Stimulated activated CD8-positive, alpha-beta memory T cell treated with anti-CD3 and anti-CD28 coated beads, Interleukin-7, amount 100 ng/mL, for 1 hour (primary cell): ENCODE measurements at regions not wholly inside any gene's neighbourhood (a gene's known extent, or its start where the extent isn't known, plus 50 kb on each side); places are given as distances from the start of the nearest gene placed in this dataset.

ENCODE experiments used
- DNase-seq, 2 donors: peaks; one replicate each; pipeline ENCODE4 v3.0.0-alpha.2; 2020; ENCODE audit warnings: low read depth in 2 of 2

DNA sequence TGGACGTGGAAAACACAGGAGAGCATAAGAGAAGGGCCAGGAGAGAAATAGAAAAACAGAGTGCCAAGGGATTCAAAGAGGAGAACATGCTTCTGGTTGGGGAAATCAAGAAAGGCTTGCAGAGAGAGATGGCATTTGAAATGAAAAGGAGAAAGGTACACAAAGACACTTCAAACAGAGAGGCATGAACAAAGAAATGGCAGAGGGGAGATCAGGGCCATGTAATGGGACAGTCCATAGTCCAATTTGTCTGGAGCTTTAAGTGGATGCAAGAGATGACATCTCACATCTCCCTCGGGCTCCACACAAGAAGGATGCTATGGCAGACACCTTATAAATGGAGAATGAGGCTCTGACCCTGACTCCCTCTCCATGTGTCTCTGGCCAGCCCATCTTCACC, 331.1 kb downstream of the MLLT3 start:
- no peak for DNase-seq

DNA sequence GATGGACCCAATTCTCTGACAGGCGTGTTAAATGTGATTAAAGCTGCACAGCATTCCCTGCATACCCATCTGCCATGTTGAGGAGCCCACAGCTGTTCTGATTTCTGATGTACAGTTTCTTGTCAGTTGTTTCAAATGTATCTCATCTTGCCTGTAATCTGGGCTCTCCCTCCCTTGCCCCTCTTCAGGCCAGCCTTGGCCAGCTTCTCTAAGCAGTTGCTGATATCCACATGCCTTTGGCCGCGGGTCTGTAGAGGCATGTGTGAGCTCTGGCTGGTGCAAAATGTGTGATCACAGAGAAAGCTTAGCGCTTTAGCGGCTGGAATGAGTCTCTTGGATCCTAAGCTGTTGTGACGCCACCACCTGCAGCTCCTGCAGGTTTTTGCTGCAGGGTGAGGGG, 332.0 kb downstream of the MLLT3 start:
- no peak for DNase-seq

GRCh38 chr9:20289423-20290010, 332.8 kb downstream of the MLLT3 start:
- DNase-seq = no peak

GRCh38 chr9:20286969-20287368, 335.3 kb downstream of the MLLT3 start:
- DNase-seq = no peak

DNA sequence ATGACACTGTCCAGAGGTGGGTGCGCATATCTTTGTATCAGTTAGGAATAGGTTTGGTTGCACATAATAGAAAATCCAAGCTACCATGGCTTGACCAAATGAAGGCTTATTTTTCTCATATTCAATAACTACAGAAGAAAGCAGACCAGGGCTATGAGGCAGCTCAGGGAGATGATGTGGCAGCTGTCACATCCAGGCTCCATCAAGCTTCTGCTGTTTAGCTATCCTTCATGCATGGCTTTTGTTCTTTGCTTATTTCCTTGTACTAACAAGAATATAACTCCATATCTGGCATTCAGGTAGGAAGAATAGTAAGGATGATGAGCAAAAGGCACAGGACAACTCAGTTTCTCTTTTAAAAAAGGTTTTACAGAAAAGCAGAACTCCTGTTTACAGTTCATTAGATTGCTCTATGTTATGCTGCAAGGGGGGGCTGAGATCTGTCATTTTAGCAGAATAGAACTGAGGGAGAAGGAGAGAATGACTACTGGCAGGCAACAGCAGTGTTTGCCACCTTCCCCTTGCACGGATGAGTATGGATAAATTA, 336.1 kb downstream of the MLLT3 start:
- no peak for DNase-seq

DNA sequence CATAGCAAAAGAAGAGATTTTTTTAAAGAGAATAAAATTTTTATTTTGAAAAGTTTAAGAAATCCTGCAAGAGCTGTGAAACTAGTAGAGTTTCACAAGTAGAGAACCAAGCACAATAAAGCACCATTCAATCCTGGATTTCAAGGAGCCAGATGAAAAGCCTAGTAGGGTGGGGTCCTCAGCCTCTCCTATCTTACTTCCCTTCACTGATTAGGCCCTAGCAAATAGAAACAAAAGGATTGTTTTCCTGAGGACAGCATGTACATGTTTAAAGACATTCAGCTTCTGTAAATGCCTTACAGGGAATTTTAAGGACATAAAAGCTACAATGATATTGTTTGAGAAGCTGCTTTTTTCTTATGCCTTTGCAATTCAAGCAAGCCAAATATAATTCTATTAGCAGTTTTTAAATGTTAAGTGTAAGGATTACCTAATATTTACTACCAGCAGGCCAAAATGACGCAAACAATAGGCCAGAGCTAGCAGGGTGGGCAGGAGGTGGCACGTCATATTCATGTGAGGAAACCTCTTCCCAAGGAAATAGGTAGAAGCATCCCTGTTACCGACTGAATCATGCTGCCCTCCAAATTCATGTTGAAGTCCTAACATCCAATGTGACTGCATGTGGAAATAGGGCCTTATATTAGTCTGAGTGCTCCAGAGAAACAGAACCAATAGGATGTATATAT, 337.6 kb downstream of the MLLT3 start:
- DNase-seq = no peak

DNA sequence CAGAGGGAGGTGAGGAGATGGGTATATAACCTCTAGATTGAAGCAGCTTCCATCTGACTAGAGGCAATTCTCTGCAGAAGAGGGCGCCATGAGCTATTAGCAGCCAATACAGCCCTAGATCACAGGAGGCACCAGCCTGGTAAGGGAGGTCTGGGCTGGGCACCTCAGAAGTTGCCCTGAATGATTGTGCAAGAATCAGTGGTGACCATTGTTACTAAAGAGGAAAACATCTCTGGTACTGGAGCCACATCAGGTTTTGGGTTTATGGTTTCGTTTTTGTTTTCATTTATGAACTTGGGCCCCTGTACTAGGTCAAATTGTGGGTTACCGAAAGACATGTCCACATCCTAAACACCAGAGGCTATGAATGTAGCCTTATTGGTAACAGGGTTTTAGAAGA, 342.0 kb downstream of the MLLT3 start:
- no peak for DNase-seq

DNA sequence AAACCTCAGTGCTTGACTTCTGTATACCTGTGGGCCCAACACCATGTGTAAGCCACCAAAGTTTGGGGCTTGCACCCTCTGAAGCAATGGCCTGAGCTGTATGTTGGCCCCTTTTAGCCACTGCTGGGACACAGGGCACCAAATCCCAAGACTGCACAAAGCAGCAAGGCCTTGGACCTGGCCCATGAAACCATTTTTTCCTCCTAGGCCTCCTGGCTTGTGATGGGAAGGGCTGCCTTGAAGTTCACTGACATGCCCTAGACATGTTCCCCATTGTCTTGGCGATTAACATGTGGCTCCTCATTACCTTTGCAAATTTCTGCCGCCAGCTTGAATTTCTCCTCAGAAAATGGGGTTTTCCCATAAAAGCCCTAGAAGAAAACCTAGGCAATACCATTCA, 345.5 kb downstream of the MLLT3 start:
- DNase-seq = no peak

GRCh38 chr9:20271723-20272122, 350.6 kb downstream of the MLLT3 start:
- DNase-seq = no peak

- DNase-seq = no peak
Observed at GRCh38 chr9:20271096-20271495, 351.2 kb downstream of the MLLT3 start.

DNA sequence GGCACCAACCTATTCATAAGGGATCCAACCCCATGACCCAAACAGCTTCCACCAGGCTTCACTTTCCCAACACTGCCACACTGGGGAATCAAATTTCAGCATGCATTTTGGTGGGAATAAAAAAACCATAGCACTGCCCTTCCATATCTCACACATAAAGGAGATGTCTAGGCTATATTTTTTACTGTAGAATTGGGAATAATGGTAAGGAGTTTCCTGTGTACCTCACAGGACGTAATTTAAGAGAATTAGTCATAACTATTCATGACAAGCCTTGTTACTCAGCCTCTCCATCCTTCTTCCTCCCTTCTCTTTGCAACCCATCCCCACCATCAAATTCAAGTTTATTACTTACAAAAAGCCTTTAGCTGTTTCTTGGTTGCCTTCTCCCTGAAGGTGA, 352.1 kb downstream of the MLLT3 start:
- no peak for DNase-seq

- no peak for DNase-seq
Observed at GRCh38 chr9:20269620-20270019, 352.7 kb downstream of the MLLT3 start.

- DNase-seq = no peak
Observed at GRCh38 chr9:20264896-20265295, 357.4 kb downstream of the MLLT3 start.

- DNase-seq = no peak
Observed at GRCh38 chr9:20262611-20263010, 359.7 kb downstream of the MLLT3 start.

DNA sequence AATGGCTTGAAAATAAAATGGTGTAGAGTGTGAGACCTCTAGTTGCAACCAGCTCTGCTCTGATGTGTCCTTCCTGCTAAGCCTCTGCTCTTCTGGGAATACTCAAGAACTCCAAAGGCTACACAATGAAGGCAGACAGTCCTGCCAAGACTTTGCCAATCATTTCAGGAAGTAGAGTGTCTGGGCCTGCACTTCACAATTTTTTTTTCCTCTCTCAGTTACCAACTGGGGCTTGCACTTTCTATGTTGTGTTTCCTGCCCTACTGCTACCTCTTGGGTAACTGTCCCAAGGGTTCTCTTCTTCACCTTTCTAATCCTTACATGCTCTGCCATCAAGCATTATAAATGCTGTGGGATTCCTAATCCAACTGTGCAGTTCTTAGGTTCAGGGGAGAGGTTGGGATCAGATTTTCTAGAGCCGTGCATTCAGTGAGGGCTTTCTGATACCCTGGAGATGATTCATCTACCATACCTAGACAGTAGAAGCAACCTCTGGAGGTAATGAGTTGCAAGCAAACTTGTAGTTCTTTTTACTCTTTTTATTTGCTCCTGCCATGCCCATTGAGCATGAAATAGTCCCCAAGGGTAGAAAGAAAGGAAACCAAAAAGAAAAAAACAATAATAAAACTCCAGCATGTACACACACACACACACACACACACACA, 365.9 kb downstream of the MLLT3 start:
- no peak for DNase-seq

DNA sequence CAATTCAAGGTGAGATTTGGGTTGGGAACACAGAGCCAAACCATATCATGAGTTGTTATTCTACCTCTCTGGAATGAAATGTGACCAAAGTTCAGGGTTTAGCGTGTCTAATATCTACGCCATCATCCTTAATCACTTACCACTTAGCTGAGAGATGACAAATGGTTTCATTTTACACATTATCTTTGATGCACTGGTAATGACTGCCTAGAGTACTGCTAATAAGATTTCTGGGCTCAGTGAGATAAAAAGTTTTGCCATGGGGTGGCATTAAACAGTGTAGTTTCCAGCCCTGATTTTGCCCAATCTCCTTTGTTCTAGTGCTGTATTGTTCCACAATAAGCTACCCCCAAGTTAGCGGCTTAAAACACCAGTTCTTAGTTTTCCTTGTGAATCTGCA, 367.2 kb downstream of the MLLT3 start:
- no peak for DNase-seq

- DNase-seq = no peak
Observed at GRCh38 chr9:20253635-20254034, 368.7 kb downstream of the MLLT3 start.

- DNase-seq = no peak
Observed at GRCh38 chr9:20252778-20253177, 369.5 kb downstream of the MLLT3 start.

GRCh38 chr9:20250791-20251190, 371.5 kb downstream of the MLLT3 start:
- no peak for DNase-seq

- DNase-seq = no peak
Observed at GRCh38 chr9:20244271-20244670, 378.0 kb downstream of the MLLT3 start.

GRCh38 chr9:20243841-20244240, 378.5 kb downstream of the MLLT3 start:
- DNase-seq = no peak

DNA sequence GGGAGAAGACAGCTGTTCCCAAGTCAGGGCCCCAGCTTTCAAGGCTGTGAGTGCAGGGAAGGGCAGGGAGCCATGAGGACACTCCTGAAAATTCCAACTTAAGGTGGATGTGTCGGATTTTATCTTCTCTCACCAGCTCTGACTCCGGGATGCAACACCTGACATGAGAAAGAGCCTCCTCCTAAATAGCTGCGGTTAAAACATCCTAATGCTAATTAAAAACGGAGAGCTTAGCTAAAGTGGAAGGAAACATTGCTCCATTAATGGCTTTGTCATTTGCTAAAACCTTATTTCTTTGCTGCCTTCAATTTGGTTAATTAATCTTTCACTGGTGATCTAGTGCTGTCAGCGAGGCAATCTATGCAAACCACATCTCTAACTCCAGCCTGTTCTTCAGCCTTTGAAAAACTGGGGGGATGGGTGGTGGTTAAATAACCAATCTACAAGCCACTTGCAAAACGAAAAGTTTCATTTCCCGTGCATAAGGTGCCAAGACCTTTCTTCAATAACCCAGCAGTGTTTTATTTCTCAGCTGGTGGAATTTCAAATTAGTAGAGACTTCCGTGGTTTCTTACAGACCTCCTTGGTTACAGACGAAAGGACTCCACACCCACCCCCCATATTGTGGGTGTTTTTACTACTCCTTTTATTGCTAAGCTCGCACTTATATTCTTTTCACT, 379.6 kb downstream of the MLLT3 start:
- no peak for DNase-seq

GRCh38 chr9:20240498-20240897, 381.8 kb downstream of the MLLT3 start:
- DNase-seq = no peak
